Osteoblast (primary cell): ENCODE measurements at regions not wholly inside any gene's neighbourhood (a gene's known extent, or its start where the extent isn't known, plus 50 kb on each side); places are given as distances from the start of the nearest gene placed in this dataset.

ENCODE experiments used
- DNase-seq: peaks from one replicate; pipeline ENCODE4 v3.0.0; 2011; ENCODE audit warnings: low spot score, mixed read lengths; ENCODE audit not compliant: insufficient read length; ENCODE audit errors: missing footprints
- H2AFZ ChIP-seq: 2 replicates; pipeline ENCODE4 v1.6.0; 2011; ENCODE audit warnings: mild to moderate bottlenecking, low read length
- H3K27ac ChIP-seq: 2 replicates; pipeline ENCODE4 v1.5.1; 2011; ENCODE audit warnings: mild to moderate bottlenecking, low read depth, low read length, moderate library complexity
- H3K27me3 ChIP-seq: 2 replicates; pipeline ENCODE4 v1.6.0; 2012; ENCODE audit warnings: mild to moderate bottlenecking, control low read depth, inconsistent platforms, low read length, moderate library complexity; ENCODE audit not compliant: insufficient read depth
- H3K36me3 ChIP-seq: 2 replicates; pipeline ENCODE4 v1.5.1; 2011; ENCODE audit warnings: mild to moderate bottlenecking, low read length, control low read depth, moderate library complexity; ENCODE audit not compliant: insufficient read depth
- H3K4me1 ChIP-seq: 2 replicates; pipeline ENCODE4 v1.5.1; 2011; ENCODE audit warnings: mild to moderate bottlenecking, low read length, control low read depth, moderate library complexity; ENCODE audit not compliant: insufficient read depth
- H3K4me2 ChIP-seq: 2 replicates; pipeline ENCODE4 v1.6.0; 2011; ENCODE audit warnings: mild to moderate bottlenecking, low read length; ENCODE audit not compliant: insufficient read depth
- H3K4me3 ChIP-seq: fragments of 200-600 bp; sonication (generic); 3 replicates; pipeline ENCODE4 v1.5.1; 2012; ENCODE audit warnings: mild to moderate bottlenecking, low read length, inconsistent platforms; ENCODE audit not compliant: insufficient read depth
- H3K79me2 ChIP-seq: 2 replicates; pipeline ENCODE4 v1.6.0; 2012; ENCODE audit warnings: mild to moderate bottlenecking, low read length, control low read depth, inconsistent platforms; ENCODE audit not compliant: insufficient read depth
- H3K9me3 ChIP-seq: 2 replicates; pipeline ENCODE4 v1.5.1; 2011; ENCODE audit warnings: low read depth, low read length, control low read depth
- H4K20me1 ChIP-seq: 2 replicates; pipeline ENCODE4 v1.6.0; 2012; ENCODE audit warnings: mild to moderate bottlenecking, low read length, control low read depth; ENCODE audit not compliant: insufficient read depth
- CTCF ChIP-seq: IDR thresholded peaks from 2 replicates; pipeline ENCODE4 v1.5.1; 2011; ENCODE audit warnings: mild to moderate bottlenecking, low read depth, low read length, moderate library complexity; ENCODE audit errors: extremely low read depth

- DNase-seq = peak; percentile 10
- Histone ChIP-seq H3K36me3 (no peaks in the 10 kb centered on the region), H3K4me1 (no peaks in the 10 kb centered on the region), H3K79me2 (no peaks in the 10 kb centered on the region), H2AFZ (peak overlapping the region; percentile 59), H3K4me3 (no peak overlapping the region), H4K20me1 (no peaks in the 10 kb centered on the region), H3K27me3 (no peaks in the 10 kb centered on the region), H3K4me2 (no peak overlapping the region), H3K9me3 (no peaks in the 10 kb centered on the region), H3K27ac (no peak overlapping the region)
- TF ChIP-seq CTCF = no peak
Measured at GRCh38 chrX:35046660-35047296, 104.2 kb downstream of the FAM47B start.

GRCh38 chrX:35076061-35076460 lies 133.5 kb downstream of the FAM47B start:
- DNase-seq = no peak
- H3K4me1 ChIP-seq = no peaks in the 10 kb centered on the region
- TF ChIP-seq CTCF = no peak

GRCh38 chrX:35090801-35091200 lies 148.2 kb downstream of the FAM47B start:
- no peaks in the 10 kb centered on the region for H3K79me2 ChIP-seq
- H3K4me3 ChIP-seq = no peak overlapping the region
- no peaks in the 10 kb centered on the region for H3K27me3 ChIP-seq
- H3K36me3 ChIP-seq = no peaks in the 10 kb centered on the region
- TF ChIP-seq CTCF = no peak
- no peak overlapping the region for H2AFZ ChIP-seq
- H4K20me1 ChIP-seq = no peaks in the 10 kb centered on the region
- H3K27ac ChIP-seq = no peak overlapping the region
- no peaks in the 10 kb centered on the region for H3K9me3 ChIP-seq
- DNase-seq = no peak
- H3K4me1 ChIP-seq = no peaks in the 10 kb centered on the region
- H3K4me2 ChIP-seq = no peak overlapping the region

More at GRCh38 chrX:35076061-35076460, 133.5 kb downstream of the FAM47B start:
- H3K36me3 ChIP-seq = no peaks in the 10 kb centered on the region
- no peak overlapping the region for H3K4me3 ChIP-seq
- H4K20me1 ChIP-seq = no peaks in the 10 kb centered on the region
- no peak overlapping the region for H3K27ac ChIP-seq
- H3K9me3 ChIP-seq = no peaks in the 10 kb centered on the region
- no peak overlapping the region for H3K4me2 ChIP-seq
- H3K27me3 ChIP-seq = no peaks in the 10 kb centered on the region
- H2AFZ ChIP-seq = no peak overlapping the region
- no peaks in the 10 kb centered on the region for H3K79me2 ChIP-seq

GRCh38 chrX:35098419-35098818 lies 155.8 kb downstream of the FAM47B start:
- Histone ChIP-seq H3K36me3 (no peaks in the 10 kb centered on the region), H3K27me3 (no peaks in the 10 kb centered on the region), H3K27ac (no peak overlapping the region), H3K4me1 (no peaks in the 10 kb centered on the region), H3K4me2 (no peak overlapping the region), H3K79me2 (no peaks in the 10 kb centered on the region), H4K20me1 (no peaks in the 10 kb centered on the region), H3K9me3 (no peaks in the 10 kb centered on the region), H3K4me3 (no peak overlapping the region), H2AFZ (no peak overlapping the region)
- DNase-seq = no peak
- TF ChIP-seq CTCF = peak; percentile 16
